GM18520 (cell line): ENCODE measurements at regions not wholly inside any gene's neighbourhood (a gene's known extent, or its start where the extent isn't known, plus 50 kb on each side); places are given as distances from the start of the nearest gene placed in this dataset.
A peak's percentile ranks its signal among the peaks of the same experiment; 100 is the strongest.

Experiments used
- ATAC-seq: cut with Tn5 transposase; IDR thresholded peaks from one replicate; pipeline ENCODE4 v1.9.1; 2021; ENCODE audit not compliant: unreplicated experiment

- ATAC-seq = no peak
Measured at GRCh38 chr4:102439812-102440211, 61.3 kb upstream of the NFKB1 start.

DNA sequence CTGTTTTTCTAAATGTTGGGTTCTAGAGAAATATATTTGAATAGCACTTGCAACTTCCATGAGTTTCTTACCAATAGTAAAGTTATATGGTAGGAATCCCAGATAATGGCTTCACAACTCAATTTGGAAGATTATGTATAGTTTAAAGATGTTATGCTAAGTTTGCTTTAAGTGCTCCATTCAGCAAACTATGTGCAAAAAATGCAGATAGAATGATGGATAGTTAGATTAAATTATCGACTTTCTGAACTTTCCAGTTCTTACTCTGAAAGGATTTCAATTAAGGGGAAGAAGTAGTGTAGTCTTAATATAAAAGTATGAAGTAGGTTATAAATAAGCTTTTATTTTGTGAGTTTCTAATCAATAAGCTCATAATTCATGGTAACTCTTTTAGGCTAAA lies 60.7 kb upstream of the NFKB1 start:
- ATAC-seq = no peak

DNA sequence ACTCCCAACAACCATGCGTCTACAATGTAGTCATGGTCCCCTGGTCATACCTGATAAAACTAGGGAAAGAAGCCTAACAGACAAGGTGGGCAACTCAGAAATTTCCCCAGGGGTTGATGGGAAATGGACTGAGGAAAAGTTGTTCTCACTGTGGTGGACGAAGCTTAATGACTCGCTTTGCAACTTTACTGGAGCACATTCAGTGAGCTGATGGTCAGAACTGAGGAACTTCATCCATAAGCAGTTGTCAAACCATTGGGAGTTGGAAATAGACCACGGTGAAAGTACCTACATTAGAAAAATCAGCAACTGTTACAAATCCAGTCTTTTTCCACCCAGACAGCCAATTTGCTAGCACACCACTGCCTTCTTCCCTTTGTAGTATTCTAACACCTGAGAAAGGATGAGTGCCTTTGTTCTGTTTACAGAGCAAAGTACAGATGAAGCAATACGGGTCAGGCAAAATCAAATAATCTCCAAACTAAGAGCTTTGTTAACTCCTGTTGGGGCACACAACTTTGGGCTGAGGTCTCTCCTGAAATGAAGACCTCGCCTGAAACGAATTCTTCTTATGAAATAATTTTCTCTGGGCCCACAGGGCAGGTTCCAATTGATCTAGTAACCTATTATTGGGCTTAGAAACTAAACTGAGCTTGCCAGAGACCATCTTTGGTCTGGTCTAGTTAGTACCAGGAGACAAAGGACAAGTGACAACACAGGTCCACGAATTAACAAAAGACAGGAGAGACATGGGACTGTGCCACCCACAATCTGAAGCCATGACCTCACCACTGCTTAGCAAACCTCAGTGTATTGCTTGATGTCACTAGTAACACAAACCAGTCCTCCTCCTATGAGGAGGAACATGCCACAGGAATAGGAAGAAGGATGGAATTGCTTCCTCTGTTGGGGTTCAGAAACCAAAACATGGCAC lies 58.9 kb upstream of the NFKB1 start:
- no peak for ATAC-seq

DNA sequence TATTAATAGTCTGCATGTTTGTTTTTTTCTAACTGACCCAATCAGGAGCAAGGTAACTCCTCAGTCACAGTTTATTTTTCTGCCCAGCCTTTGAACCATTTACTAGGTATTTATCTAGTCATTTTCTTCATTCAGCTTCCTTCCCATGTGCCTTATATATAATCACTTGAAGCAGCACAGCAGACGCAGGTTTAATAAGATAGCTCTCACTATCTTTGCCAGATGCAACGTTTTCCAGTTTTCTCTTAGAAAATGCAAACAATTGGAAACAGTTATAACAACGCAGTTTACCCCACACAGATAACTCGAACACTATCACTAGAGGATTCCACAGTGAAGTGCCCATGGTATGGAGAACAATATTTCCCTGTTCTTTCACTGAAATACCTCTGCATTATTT lies 56.4 kb upstream of the NFKB1 start:
- ATAC-seq = no peak

DNA sequence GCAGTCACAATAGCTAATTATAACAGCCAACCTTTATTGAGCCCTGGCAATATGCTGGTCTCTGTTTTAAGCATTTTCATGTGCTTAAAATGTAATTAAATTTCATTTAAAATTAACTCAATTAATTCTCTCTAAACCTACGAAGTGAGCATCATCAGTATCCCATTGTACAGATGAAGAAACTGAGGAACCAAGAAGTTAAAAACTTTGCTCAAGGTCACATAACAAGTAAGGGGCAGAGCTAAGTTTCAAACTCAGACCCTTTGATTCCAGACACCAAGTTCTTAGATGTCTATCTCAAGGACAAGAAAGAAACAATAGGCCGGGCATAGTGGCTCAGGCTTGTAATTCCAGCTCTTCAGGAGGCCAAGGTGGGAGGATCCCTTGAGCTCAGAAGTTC lies 55.9 kb upstream of the NFKB1 start:
- no peak for ATAC-seq

DNA sequence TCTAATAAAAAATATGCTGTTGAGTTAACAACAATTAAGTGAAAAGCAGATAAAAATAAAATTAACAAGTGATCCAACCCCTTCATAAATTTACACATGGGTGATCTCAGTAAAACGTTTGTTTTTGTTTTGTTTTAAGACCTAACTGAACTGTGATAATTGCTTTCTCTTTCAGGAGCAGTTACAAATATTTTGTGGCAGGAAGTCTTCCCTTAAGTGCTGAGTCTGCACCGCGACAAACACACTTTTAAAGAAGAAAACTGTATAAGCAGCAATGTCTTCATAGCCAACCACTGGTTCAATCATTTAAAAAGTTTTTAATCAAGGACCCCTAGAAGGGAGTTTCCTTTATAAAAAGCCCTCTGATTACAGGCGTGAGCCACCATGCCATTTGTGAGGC lies 53.7 kb upstream of the NFKB1 start:
- no peak for ATAC-seq

DNA sequence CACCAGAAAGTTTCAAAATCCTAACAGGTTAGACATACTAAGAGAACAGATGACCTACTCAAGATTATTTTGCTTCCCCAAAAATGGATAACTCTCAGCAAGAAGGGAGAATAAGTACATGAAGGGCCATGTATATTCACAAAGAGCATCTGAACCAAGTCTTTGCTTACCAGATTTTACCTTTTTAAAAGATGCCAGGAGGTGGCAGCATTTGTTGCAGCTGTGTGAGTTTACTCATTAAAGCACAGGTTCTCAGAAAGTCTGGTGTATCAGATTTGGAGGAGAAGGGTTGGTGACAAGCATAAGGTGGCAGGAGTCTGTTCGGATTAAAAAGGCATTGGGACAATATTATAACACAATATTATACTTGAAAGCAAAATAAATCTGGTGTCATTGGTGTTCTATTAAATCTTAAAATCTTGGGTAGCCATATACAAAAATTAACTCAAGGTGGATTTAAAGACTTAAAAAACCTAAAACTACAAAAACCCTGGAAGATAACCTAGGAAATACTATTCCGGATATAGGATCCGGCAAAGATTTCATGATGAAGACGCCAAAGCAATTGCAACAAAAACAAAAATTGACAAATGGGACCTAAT lies 51.3 kb upstream of the NFKB1 start:
- peak; percentile 43 for ATAC-seq

GRCh38 chr4:102451266-102451665 lies 49.9 kb upstream of the NFKB1 start:
- no peak for ATAC-seq
